Muscle of leg (tissue), 3 donors: ENCODE measurements at regions not wholly inside any gene's neighbourhood (a gene's known extent, or its start where the extent isn't known, plus 50 kb on each side); places are given as distances from the start of the nearest gene placed in this dataset.

ENCODE experiments used
- DNase-seq: peaks from one replicate; pipeline ENCODE4 v3.0.0; 2013
- H3K27ac ChIP-seq: one replicate; pipeline ENCODE4 v1.5.1; 2013; ENCODE audit warnings: mild to moderate bottlenecking, low read length, control low read depth
- H3K27me3 ChIP-seq: one replicate; pipeline ENCODE4 v1.6.1; 2013; ENCODE audit warnings: low read length; ENCODE audit not compliant: control insufficient read depth, insufficient read depth
- H3K36me3 ChIP-seq: one replicate; pipeline ENCODE4 v1.6.1; 2013; ENCODE audit warnings: low read length; ENCODE audit not compliant: control insufficient read depth, insufficient read depth
- H3K4me1 ChIP-seq: one replicate; pipeline ENCODE4 v1.6.1; 2013; ENCODE audit warnings: low read length; ENCODE audit not compliant: control insufficient read depth, insufficient read depth
- H3K4me3 ChIP-seq: one replicate; pipeline ENCODE4 v1.5.1; 2013; ENCODE audit warnings: low read length, control low read depth
- H3K9me3 ChIP-seq: replicated peaks from 2 replicates; pipeline ENCODE4 v1.6.1; 2013; ENCODE audit warnings: low read depth, low read length; ENCODE audit not compliant: control insufficient read depth
- whole genome bisulfite sequencing: methylation state at CpG from one replicate; pipeline ENCODE4 v1.1.5; 2013; ENCODE audit warnings: missing lambda C conversion rate; ENCODE audit not compliant: insufficient coverage; 5-methylcytosine and 5-hydroxymethylcytosine counted together

- no peaks in the 10 kb centered on the region for H3K9me3 ChIP-seq
- no peak for DNase-seq
- no peak overlapping the region for H3K27ac ChIP-seq
- H3K4me3 ChIP-seq, result no peak overlapping the region
- WGBS, result 67% methylated on average over 1 of the region's 1 CpG
- H3K27me3 ChIP-seq, result no peaks in the 10 kb centered on the region
- H3K4me1 ChIP-seq, result no peaks in the 10 kb centered on the region
- no peaks in the 10 kb centered on the region for H3K36me3 ChIP-seq
Observed at GRCh38 chr3:178479446-178479845, 56.8 kb upstream of the KCNMB2 start.

- Histone ChIP-seq H3K9me3 (no peaks in the 10 kb centered on the region), H3K36me3 (no peaks in the 10 kb centered on the region), H3K4me3 (no peak overlapping the region), H3K27ac (no peak overlapping the region), H3K4me1 (no peaks in the 10 kb centered on the region), H3K27me3 (no peaks in the 10 kb centered on the region)
- no peak for DNase-seq
- WGBS, result 43% methylated on average over 4 of the region's 4 CpGs
Observed at GRCh38 chr3:178479860-178480259, 56.4 kb upstream of the KCNMB2 start.

DNA sequence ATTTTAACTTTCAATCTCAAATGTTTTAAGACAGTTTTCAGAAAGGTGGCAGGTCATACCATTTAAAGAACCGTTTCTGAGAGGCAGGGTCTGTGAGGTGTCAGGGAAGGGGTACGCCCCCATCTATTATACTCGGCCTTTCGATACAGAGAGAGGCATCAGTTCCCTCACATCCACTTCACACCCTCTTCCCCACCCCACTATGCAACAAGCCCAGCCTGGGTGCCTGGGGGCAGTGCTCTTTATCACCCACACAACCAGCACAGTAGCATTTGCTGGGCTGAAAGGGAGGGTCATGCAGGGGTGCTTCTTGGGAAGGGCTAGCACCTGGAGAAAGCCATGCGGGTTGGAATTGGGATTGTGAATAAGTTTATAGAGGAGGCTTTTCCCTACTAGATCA, 56.0 kb upstream of the KCNMB2 start:
- no peak for DNase-seq
- Histone ChIP-seq H3K27ac (no peak overlapping the region), H3K27me3 (no peaks in the 10 kb centered on the region), H3K9me3 (no peaks in the 10 kb centered on the region), H3K4me1 (no peaks in the 10 kb centered on the region), H3K36me3 (no peaks in the 10 kb centered on the region), H3K4me3 (no peak overlapping the region)
- WGBS, result 40% methylated on average over 1 of the region's 5 CpGs

DNA sequence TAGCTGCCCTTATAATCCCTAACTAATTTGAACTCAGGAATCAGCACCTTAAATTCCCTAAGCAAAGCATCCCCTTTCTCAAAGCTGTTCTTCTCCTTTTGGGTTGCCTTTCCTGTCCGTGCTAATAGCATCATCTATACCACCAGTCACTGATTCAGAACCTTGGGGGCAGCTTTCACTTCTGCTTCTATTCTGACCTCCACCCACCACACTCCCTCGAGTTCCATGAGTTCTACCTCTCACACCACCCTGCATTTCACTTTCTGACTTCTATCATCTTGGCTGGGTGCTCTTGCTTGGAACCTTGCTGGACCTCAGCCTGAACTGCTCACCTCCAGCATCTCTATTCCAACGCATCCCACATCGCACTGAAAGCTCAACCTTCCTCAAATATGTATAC, 55.4 kb upstream of the KCNMB2 start:
- peaks cover 4% of the 10 kb centered on the region for H3K4me1 ChIP-seq
- no peak overlapping the region for H3K4me3 ChIP-seq
- no peaks in the 10 kb centered on the region for H3K27me3 ChIP-seq
- WGBS, result 71% methylated on average over 2 of the region's 4 CpGs
- H3K36me3 ChIP-seq, result no peaks in the 10 kb centered on the region
- H3K27ac ChIP-seq, result no peak overlapping the region
- no peaks in the 10 kb centered on the region for H3K9me3 ChIP-seq
- no peak for DNase-seq

DNA sequence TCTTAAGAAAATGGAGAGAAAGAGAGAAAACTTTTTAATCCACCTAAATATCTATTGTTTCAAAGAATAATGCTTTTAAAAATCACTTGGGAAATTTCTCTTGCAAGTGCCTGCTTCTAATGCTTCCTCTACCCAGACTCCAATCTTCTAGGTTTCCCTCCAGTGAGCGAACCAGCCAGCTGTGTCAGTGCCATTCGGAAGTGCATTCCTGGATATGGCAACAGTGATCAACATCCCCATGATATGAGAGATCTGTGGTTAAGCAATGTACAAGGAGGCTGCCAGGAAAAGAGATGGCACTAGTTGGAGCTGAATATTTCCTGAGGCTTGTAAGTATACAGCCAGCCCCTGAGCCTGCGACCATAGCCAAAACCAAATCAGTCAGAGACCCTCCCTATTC, 53.3 kb upstream of the KCNMB2 start:
- DNase-seq, result peak; percentile 33
- Histone ChIP-seq H3K27ac (no peak overlapping the region), H3K4me1 (peaks cover 6% of the 10 kb centered on the region), H3K36me3 (no peaks in the 10 kb centered on the region), H3K27me3 (no peaks in the 10 kb centered on the region), H3K9me3 (no peaks in the 10 kb centered on the region), H3K4me3 (no peak overlapping the region)
- WGBS, result no CpG with 5 or more reads among the region's 3 CpGs

- Histone ChIP-seq H3K9me3 (no peaks in the 10 kb centered on the region), H3K27ac (no peak overlapping the region), H3K4me3 (no peak overlapping the region), H3K4me1 (peaks cover 6% of the 10 kb centered on the region), H3K36me3 (no peaks in the 10 kb centered on the region), H3K27me3 (no peaks in the 10 kb centered on the region)
- no CpG with 5 or more reads among the region's 2 CpGs for WGBS
- no peak for DNase-seq
Observed at GRCh38 chr3:178483704-178484103, 52.5 kb upstream of the KCNMB2 start.

- H3K9me3 ChIP-seq, result no peaks in the 10 kb centered on the region
- H3K36me3 ChIP-seq, result no peaks in the 10 kb centered on the region
- WGBS, result 31% methylated on average over 2 of the region's 4 CpGs
- DNase-seq, result peak; percentile 66
- no peak overlapping the region for H3K4me3 ChIP-seq
- H3K27ac ChIP-seq, result no peak overlapping the region
- no peaks in the 10 kb centered on the region for H3K27me3 ChIP-seq
- peaks cover 6% of the 10 kb centered on the region for H3K4me1 ChIP-seq
Observed at GRCh38 chr3:178485756-178486155, 50.5 kb upstream of the KCNMB2 start.
